ENCODE measurements at regions not wholly inside any gene's neighbourhood (a gene's known extent, or its start where the extent isn't known, plus 50 kb on each side); places are given as distances from the start of the nearest gene placed in this dataset.

DNA sequence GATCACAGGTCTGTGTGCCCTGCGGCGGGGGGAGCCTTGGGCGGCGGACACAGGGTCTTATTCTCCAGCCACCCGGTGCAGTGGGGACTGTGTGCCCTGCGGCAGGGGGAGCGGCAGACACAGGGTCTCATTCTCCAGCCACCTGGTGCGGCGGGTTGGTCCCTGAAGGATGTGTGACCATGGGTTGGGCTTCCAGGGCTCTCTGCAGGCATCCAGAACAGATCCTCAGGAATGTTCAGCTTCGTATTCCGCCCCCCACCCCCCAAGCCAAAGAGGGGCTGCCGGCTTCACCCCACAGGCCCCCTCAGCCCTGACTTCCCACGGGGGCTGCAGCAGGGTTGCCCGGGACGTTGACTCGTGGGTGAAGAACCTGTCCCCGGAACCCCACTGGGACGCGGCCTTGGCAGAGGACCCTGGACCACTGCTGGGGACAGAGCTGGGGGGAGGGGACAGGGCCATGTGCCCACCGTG, 154.5 kb upstream of the PPP2R2D start:
- H3K27ac ChIP-seq (ENCODE audit: low read length), result no peak overlapping the region

GRCh38 chr10:131746785-131747184, 154.0 kb upstream of the PPP2R2D start:
- no peak overlapping the region for H3K27ac Mint-ChIP-seq

More for the DNA sequence above, 154.5 kb upstream of the PPP2R2D start:
- TF ChIP-seq, protein P1, sequence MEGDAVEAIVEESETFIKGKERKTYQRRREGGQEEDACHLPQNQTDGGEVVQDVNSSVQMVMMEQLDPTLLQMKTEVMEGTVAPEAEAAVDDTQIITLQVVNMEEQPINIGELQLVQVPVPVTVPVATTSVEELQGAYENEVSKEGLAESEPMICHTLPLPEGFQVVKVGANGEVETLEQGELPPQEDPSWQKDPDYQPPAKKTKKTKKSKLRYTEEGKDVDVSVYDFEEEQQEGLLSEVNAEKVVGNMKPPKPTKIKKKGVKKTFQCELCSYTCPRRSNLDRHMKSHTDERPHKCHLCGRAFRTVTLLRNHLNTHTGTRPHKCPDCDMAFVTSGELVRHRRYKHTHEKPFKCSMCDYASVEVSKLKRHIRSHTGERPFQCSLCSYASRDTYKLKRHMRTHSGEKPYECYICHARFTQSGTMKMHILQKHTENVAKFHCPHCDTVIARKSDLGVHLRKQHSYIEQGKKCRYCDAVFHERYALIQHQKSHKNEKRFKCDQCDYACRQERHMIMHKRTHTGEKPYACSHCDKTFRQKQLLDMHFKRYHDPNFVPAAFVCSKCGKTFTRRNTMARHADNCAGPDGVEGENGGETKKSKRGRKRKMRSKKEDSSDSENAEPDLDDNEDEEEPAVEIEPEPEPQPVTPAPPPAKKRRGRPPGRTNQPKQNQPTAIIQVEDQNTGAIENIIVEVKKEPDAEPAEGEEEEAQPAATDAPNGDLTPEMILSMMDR (IDR thresholded peaks at IDR 0.05), result no peak
- no peak overlapping the region for H3K4me3 Mint-ChIP-seq
- H3K36me3 Mint-ChIP-seq, result no peaks in the 10 kb centered on the region
- DNase-seq (no peak), ATAC-seq (no peak)
- no peak overlapping the region for H3K4me3 ChIP-seq (ENCODE audit: low read length)
- H3K9me3 Mint-ChIP-seq, result no peaks in the 10 kb centered on the region
- H3K27me3 Mint-ChIP-seq (ENCODE audit: low read depth in 2 of 2), result peaks cover 15 to 17% of the 10 kb centered on the region in 2 donors
- H3K27me3 ChIP-seq (ENCODE audit: control insufficient read depth, insufficient read depth, low read length), result no peaks in the 10 kb centered on the region
- 93% methylated on average over 20 of the region's 20 CpGs for WGBS (ENCODE audit: insufficient coverage)
- H3K4me1 Mint-ChIP-seq, result peaks cover 4 to 5% of the 10 kb centered on the region in 2 donors
- H3K27ac Mint-ChIP-seq, result no peak overlapping the region
- H3K9me3 ChIP-seq (ENCODE audit: control insufficient read depth, insufficient read depth, low read length), result no peaks in the 10 kb centered on the region
- intact Hi-C loops (cut with micrococcal nuclease), result no loop called here
- H3K36me3 ChIP-seq (ENCODE audit: control insufficient read depth, insufficient read depth, low read length), result no peaks in the 10 kb centered on the region
- peaks cover 7% of the 10 kb centered on the region for H3K4me1 ChIP-seq (ENCODE audit: control insufficient read depth, insufficient read depth, low read length)

DNA sequence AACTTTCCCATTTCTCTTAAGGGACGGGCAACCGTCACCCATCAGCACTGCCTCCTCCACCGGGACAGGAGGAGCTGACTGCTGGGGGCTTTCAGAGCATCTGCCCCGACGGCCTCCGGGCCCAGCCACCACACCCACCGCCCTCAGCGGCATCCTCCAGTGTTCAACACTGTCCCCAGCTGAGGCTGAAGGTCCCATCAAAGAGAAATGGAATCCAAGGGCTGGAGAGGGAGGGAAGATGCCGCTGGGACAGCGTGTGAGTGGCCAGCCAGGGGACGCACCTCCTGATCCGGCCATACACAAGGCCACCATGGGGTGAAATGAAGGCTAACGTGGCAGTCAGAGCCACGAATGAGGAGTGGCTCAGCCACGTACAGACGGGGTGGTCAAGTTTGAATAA, 153.6 kb upstream of the PPP2R2D start:
- peaks cover 7% of the 10 kb centered on the region for H3K4me1 ChIP-seq (ENCODE audit: control insufficient read depth, insufficient read depth, low read length)
- intact Hi-C loops (cut with micrococcal nuclease), result no loop called here
- H3K27me3 Mint-ChIP-seq (ENCODE audit: low read depth in 2 of 2), result peaks cover 9 to 17% of the 10 kb centered on the region in 2 donors
- DNase-seq (no peak), ATAC-seq (no peak)
- WGBS (ENCODE audit: insufficient coverage), result 82% methylated on average over 16 of the region's 16 CpGs
- TF ChIP-seq, protein P1 (IDR thresholded peaks at IDR 0.05), result no peak
- no peaks in the 10 kb centered on the region for H3K9me3 ChIP-seq (ENCODE audit: control insufficient read depth, insufficient read depth, low read length)
- H3K36me3 ChIP-seq (ENCODE audit: control insufficient read depth, insufficient read depth, low read length), result no peaks in the 10 kb centered on the region
- H3K36me3 Mint-ChIP-seq, result no peaks in the 10 kb centered on the region
- no peak overlapping the region for H3K4me3 Mint-ChIP-seq
- no peak overlapping the region for H3K27ac ChIP-seq (ENCODE audit: low read length)
- no peak overlapping the region for H3K27ac Mint-ChIP-seq
- no peaks in the 10 kb centered on the region for H3K27me3 ChIP-seq (ENCODE audit: control insufficient read depth, insufficient read depth, low read length)
- H3K9me3 Mint-ChIP-seq, result no peaks in the 10 kb centered on the region
- peaks cover 4 to 5% of the 10 kb centered on the region in 2 donors for H3K4me1 Mint-ChIP-seq
- H3K4me3 ChIP-seq (ENCODE audit: low read length), result no peak overlapping the region

More at GRCh38 chr10:131746785-131747184, 154.0 kb upstream of the PPP2R2D start:
- Mint-ChIP-seq H3K4me3 (no peak overlapping the region), H3K27me3 (ENCODE audit: low read depth in 2 of 2) (peaks cover 10 to 17% of the 10 kb centered on the region in 2 donors), H3K9me3 (no peaks in the 10 kb centered on the region), H3K4me1 (peaks cover 4 to 5% of the 10 kb centered on the region in 2 donors), H3K36me3 (no peaks in the 10 kb centered on the region)
- DNase-seq, result no peak
- 88% methylated on average over 1 of the region's 1 CpG for WGBS (ENCODE audit: insufficient coverage)
- Histone ChIP-seq H3K4me1 (ENCODE audit: control insufficient read depth, insufficient read depth, low read length) (peaks cover 7% of the 10 kb centered on the region), H3K27me3 (ENCODE audit: control insufficient read depth, insufficient read depth, low read length) (no peaks in the 10 kb centered on the region), H3K4me3 (ENCODE audit: low read length) (no peak overlapping the region), H3K9me3 (ENCODE audit: control insufficient read depth, insufficient read depth, low read length) (no peaks in the 10 kb centered on the region), H3K36me3 (ENCODE audit: control insufficient read depth, insufficient read depth, low read length) (no peaks in the 10 kb centered on the region), H3K27ac (ENCODE audit: low read length) (no peak overlapping the region)
- intact Hi-C loops (cut with micrococcal nuclease), result no loop called here
- TF ChIP-seq, protein P1 (IDR thresholded peaks at IDR 0.05), result no peak
- no peak for ATAC-seq

DNA sequence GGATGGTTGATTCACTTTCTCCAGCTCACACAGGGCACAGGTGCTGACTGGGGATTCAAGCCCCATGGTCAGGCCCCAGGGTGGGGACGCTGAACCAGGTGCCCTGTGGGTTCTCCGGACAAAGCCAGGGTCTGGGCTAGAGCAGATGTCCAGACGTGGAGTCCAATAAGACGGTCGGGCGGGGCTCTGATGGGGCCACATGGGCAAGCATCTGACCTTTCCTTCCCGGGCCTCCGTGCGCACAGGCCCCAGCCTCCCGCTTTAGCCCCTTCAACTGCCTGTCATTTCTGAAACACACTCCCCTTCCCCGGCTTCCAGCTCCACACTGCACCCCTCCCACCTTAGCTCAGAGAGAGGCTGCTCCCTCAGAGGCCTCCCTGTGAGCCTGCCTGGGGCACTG, 153.0 kb upstream of the PPP2R2D start:
- Mint-ChIP-seq H3K9me3 (no peaks in the 10 kb centered on the region), H3K27ac (no peak overlapping the region), H3K4me1 (peaks cover 4 to 5% of the 10 kb centered on the region in 2 donors), H3K4me3 (no peak overlapping the region), H3K27me3 (ENCODE audit: low read depth in 2 of 2) (peaks cover 9 to 17% of the 10 kb centered on the region in 2 donors), H3K36me3 (no peaks in the 10 kb centered on the region)
- ATAC-seq (no peak), DNase-seq (no peak)
- Histone ChIP-seq H3K9me3 (ENCODE audit: control insufficient read depth, insufficient read depth, low read length) (no peaks in the 10 kb centered on the region), H3K27ac (ENCODE audit: low read length) (no peak overlapping the region), H3K36me3 (ENCODE audit: control insufficient read depth, insufficient read depth, low read length) (no peaks in the 10 kb centered on the region), H3K4me1 (ENCODE audit: control insufficient read depth, insufficient read depth, low read length) (peaks cover 7% of the 10 kb centered on the region), H3K27me3 (ENCODE audit: control insufficient read depth, insufficient read depth, low read length) (no peaks in the 10 kb centered on the region), H3K4me3 (ENCODE audit: low read length) (no peak overlapping the region)
- intact Hi-C loops (cut with micrococcal nuclease), result no loop called here
- TF ChIP-seq, protein P1 (IDR thresholded peaks at IDR 0.05), result no peak
- WGBS (ENCODE audit: insufficient coverage), result 93% methylated on average over 11 of the region's 11 CpGs

Measured in natural killer cell (primary cell).